NCI-H2171 treated with DMSO at 0.1 percent for 48 hours (cell line): ENCODE measurements at regions not wholly inside any gene's neighbourhood (a gene's known extent, or its start where the extent isn't known, plus 50 kb on each side); places are given as distances from the start of the nearest gene placed in this dataset.
A peak's percentile ranks its signal among the peaks of the same experiment; 100 is the strongest.
"Not testable (repeated sequence)": the region's sequence is repeated elsewhere in the genome, so short reads cannot be mapped to it uniquely, and the experiment has no call there.

ENCODE experiments used
- DNase-seq: peaks from one replicate; lab custom pipeline; 2025; lab: John Stamatoyannopoulos, UW

- DNase-seq: no peak
Measured at GRCh38 chr6:150496629-150497028, 103.1 kb upstream of the PLEKHG1 start.

DNA sequence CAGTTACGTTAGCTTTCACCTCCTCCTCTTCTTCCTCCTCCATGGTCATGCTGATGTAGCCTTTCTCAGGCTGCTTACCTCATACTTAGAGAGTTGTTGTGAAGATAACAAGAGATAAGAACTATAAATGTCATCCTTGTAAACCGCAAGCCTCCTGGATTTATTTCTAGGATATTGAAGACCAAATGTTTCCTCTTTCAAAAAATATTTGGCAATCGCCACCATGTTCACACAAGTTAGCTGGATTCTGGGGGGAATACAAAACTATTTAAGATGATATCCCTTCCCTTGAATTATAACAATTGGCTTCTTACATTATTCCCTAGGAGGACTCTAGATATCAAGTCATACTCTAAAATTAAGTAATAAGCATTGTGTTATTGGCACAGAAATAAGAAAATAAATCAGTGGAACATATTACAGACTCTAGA, 99.8 kb upstream of the PLEKHG1 start:
- DNase-seq: no peak

- DNase-seq: not testable (repeated sequence)
Measured at GRCh38 chr6:150500568-150500967, 99.1 kb upstream of the PLEKHG1 start.

DNA sequence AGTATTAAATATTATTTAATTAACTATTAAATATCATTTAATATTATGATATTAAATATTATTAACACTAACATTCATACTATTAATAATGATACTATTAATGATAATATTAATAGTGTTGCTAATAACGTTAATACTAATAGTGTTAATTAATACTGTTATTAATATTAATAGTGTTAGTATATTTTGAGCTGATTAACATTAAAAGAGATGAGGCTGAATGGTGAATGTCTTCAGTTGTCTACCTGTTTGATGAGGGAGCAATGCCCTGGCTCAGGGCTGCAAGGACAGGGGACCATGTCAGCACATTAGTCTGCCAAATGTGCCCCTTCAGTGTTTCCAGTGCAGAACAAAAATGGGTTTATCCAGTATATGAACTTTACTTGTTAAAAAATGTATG, 96.6 kb upstream of the PLEKHG1 start:
- DNase-seq: no peak

DNA sequence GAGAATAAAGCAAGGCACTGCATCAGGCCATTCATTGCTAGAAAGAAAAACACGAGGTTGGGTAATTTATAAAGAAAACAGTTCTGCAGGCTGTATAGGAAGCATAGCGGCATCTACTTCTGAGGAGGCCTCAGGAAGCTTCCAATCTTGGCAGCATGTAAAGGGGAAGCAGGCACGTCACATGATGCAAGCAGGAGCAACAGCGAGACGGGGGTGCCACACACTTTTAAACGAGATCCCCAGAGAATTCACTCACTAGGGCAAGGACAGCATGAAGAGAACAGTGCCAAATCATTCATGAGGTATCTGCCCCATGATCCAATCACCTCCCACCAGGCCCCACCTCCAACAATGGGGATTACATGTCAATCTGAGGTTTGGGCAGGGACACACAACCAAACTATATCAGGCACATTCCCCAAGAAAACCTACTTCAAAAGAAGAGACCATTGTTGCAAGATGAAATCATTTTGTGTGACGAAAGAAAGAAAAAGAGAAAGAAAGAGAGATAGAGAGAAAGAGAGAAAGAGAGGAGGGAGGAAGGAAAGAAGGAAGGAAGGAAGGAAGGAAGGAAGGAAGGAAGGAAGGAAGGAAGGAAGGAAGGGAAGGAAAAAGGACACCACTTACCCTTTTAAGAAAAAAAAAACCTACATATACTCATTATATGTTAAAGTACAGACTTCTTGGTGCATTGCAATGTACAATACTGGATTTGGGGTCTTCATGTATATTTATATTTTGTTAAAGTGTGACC, 95.9 kb upstream of the PLEKHG1 start:
- no peak for DNase-seq

DNA sequence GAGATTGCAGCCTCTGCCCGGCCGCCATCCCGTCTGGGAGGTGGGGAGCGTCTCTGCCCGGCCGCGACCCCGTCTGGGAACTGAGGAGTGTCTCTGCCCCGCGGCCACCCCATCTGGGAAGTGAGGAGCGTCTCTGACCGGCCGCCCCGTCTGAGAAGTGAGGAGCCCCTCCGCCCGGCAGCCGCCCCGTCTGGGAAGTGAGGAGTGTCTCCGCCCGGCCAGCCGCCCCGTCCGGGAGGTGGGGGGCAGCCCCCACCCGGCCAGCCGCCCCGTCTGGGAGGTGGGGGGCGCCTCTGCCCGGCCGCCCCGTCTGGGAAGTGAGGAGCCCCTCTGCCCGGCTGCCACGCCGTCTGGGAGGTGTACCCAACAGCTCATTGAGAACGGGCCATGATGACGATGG, 92.3 kb upstream of the PLEKHG1 start:
- not testable (repeated sequence) for DNase-seq

GRCh38 chr6:150510576-150510975, 89.1 kb upstream of the PLEKHG1 start:
- DNase-seq: no peak

DNA sequence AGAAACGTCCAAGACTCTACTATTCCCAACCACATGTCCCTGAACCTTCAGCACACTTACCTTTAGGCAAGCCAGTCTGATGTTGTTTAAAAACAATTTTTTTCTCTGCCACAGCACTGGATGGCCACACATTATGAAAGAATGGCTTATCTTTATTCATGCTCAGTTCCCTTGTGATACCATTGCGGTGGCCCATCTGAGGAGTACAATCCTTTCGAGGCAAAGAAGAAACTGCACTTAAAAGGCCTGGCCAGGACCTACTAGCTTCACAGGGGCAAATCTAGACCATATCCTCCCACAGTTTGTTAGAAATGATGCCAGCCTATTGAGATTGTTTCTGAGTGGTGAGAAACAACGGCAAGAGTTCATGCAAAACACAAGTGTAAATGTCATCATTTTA, 88.4 kb upstream of the PLEKHG1 start:
- no peak for DNase-seq

DNA sequence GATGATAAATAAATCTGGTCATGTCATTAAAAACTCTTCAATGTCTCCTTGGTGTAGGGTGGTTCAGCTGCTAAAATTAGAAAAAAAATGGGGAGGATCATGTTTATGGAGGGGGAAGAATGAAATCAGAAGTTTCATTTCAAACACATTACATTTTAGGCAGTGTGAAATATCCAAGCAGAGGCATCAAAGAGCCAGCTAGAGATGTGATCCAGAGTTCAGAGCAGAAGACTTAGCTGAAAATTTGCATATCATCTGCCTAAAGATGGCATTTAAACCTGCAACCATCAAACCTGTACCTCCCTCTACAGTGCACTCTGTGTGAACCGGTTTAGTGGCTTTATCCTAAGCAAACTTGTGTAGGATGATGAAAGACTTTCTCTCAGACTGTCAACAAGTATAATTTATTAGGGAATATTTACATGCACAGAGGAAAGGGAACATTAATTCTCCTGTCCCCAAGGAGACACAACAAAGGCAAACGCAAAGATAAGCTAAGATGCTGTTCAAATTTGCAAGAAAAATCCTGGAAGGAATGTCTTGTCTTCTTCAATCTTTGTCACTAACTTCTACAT, 84.8 kb upstream of the PLEKHG1 start:
- DNase-seq: no peak

DNA sequence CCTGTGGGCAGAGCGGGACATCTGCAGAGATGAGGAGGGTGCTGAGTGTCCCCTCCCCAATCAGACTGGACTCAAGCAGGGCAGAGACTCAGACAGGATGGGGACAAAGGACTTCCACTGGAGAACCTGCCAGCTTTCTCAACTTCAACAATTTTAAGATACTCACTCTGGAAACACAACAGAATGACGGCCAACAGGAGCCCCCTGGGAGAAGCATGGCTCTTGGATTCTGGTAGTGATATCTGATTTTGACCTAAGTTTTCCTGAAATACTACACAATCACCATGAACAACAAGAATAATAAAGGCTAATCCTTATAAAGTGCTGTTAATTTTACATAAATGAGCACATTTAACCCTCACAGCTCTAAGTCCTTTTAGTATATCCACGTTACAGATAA, 83.5 kb upstream of the PLEKHG1 start:
- no peak for DNase-seq

- DNase-seq: no peak
Measured at GRCh38 chr6:150517175-150517574, 82.5 kb upstream of the PLEKHG1 start.

GRCh38 chr6:150521482-150521881, 78.2 kb upstream of the PLEKHG1 start:
- DNase-seq: no peak

DNA sequence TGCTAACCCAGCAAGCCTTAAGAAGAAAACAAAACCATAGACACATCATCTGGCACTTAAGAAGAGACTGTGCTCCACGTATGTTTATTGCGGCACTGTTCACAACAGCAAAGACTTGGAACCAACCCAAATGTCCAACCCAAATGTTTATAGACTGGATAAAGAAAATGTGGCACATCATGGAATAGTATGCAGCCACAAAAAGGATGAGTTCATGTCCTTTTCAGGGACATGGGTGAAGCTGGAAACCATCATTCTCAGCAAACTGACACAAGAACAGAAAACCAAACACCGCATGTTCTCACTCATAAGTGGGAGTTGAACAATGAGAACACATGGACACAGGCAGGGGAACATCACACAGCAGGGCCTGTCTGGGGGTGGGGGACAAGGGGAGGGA, 76.5 kb upstream of the PLEKHG1 start:
- not testable (repeated sequence) for DNase-seq

DNA sequence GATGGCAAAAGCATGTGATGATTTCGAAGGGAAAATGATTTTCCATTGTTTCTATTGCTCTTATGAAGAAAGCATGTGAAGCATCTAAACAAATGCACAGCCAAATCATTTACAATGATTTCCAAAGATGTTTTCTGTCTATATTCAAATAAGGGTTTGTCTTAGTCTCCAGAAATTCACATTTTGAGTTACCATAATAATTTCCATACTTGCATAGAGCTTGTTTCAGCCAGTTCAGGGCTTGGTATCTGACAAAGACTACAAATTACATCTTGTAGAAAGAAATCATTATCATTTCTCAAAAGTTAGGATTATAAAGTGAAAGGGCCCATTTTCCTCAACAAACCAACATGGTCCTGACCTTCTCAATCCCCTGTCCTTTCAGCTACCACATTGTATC, 74.4 kb upstream of the PLEKHG1 start:
- DNase-seq: no peak

- no peak for DNase-seq
Measured at GRCh38 chr6:150527100-150527499, 72.6 kb upstream of the PLEKHG1 start.

- no peak for DNase-seq
Measured at GRCh38 chr6:150528648-150529285, 70.9 kb upstream of the PLEKHG1 start.

- DNase-seq: no peak
Measured at GRCh38 chr6:150529646-150530045, 70.0 kb upstream of the PLEKHG1 start.

- DNase-seq: no peak
Measured at GRCh38 chr6:150531957-150532356, 67.7 kb upstream of the PLEKHG1 start.

- DNase-seq: no peak
Measured at GRCh38 chr6:150534553-150534952, 65.1 kb upstream of the PLEKHG1 start.

DNA sequence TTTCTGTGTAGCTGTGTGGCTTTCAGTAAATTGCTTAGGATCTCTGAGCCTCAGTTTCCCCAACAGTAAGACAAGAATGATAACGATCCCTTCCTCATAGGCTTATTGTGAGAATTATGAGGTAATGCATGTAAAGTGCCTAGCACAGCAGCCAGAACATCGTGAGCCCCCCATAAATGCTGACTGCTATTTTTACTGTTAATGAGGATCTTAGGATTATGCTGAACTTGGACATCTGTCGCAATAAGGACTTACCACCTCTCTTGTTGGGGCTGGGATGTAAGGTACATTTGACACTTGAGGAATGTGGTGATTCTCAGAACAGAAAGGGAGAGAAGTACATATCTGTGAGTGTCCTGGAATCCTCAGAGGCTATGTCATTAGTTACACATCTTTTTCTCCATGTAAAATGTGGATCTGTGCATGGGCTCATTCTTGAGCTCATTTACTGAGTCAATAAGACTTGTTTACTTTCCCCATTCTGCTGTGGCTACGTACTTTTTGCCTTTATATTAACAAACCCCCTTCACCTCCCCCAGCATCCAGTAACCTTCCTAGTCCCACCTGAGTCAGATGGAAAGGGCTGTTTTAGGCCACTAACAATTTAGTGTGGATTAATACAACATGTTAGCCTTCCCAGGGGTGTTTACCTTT, 64.4 kb upstream of the PLEKHG1 start:
- DNase-seq: no peak

- peak; percentile 17 for DNase-seq
Measured at GRCh38 chr6:150535818-150536220, 63.9 kb upstream of the PLEKHG1 start.

DNA sequence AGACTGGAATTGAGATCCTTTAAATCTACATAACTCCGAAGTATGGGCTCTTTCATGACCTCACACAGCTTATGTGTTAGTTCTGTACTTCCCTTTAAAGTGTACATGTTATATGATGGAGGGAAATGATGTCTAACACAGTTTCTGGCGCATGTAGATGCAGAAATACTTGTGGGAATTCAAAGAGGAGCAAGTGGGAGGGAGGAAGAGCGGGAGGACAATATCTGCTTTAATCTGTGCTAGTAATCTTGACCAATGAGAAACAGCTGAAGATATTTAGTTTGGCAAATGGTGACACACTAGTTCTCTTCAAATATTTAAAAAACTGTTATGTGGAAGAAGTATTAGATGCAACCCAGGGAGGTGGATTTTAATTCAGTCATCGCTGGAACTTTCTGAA, 62.9 kb upstream of the PLEKHG1 start:
- DNase-seq: no peak

- DNase-seq: no peak
Measured at GRCh38 chr6:150537491-150537890, 62.2 kb upstream of the PLEKHG1 start.
